IMR-90 (cell line): ENCODE measurements at regions not wholly inside any gene's neighbourhood (a gene's known extent, or its start where the extent isn't known, plus 50 kb on each side); places are given as distances from the start of the nearest gene placed in this dataset.
A peak's percentile ranks its signal among the peaks of the same experiment; 100 is the strongest.

Source experiments
- ATAC-seq: fragments of 200-7000 bp; cut with Tn5 transposase; 2 replicates; pipeline ENCODE4 v1.9.1; 2020; ENCODE audit warnings: low read depth, mild to moderate bottlenecking, moderate library complexity
- BruUV-seq: library from RNA; stranded (reverse); fragments of 400-500 nt; replicated peaks from 2 replicates; lab custom pipeline; 2021; lab: Mats Ljungman, UMichigan
- CTCF ChIA-PET: fragments of 300-600 bp; formaldehyde crosslinking; extraction: SDS; loops from one replicate; lab custom pipeline; 2021; ENCODE audit warnings: antibody characterized with exemption; lab: Yijun Ruan, JAX
- POLR2A ChIA-PET: fragments of 300-600 bp; sonication (Branson Sonifier 250); formaldehyde crosslinking; loops from one replicate; lab custom pipeline; 2022; ENCODE audit warnings: antibody characterized with exemption; ENCODE audit not compliant: unreplicated experiment; lab: Charles Lee
- DNase-seq: peaks from one replicate; pipeline ENCODE4 v3.0.0; 2013
- H2AFZ ChIP-seq: replicated peaks from 2 replicates; pipeline ENCODE3; 2013; ENCODE audit warnings: low read length, mild to moderate bottlenecking; ENCODE audit not compliant: poor library complexity
- H2AK5ac ChIP-seq: 2 replicates; pipeline ENCODE4 v1.6.1; 2013; ENCODE audit warnings: low read depth, low read length, inconsistent platforms
- H2AK9ac ChIP-seq: replicated peaks from 2 replicates; pipeline ENCODE3; 2013; ENCODE audit warnings: mild to moderate bottlenecking, low read depth, low read length, moderate library complexity; ENCODE audit not compliant: poor library complexity
- H2BK120ac ChIP-seq: 2 replicates; pipeline ENCODE4 v1.6.1; 2013; ENCODE audit warnings: low read depth, low read length, inconsistent platforms
- H2BK15ac ChIP-seq: 3 replicates; pipeline ENCODE4 v1.6.1; 2013; ENCODE audit warnings: low read depth, low read length, inconsistent platforms
- H2BK20ac ChIP-seq: 2 replicates; pipeline ENCODE4 v1.6.1; 2013; ENCODE audit warnings: low read depth, mild to moderate bottlenecking, inconsistent platforms, low read length, moderate library complexity
- H2BK5ac ChIP-seq: 2 replicates; pipeline ENCODE4 v1.6.1; 2013; ENCODE audit warnings: mild to moderate bottlenecking, low read depth, low read length, inconsistent platforms; ENCODE audit not compliant: poor library complexity, severe bottlenecking
- H3K14ac ChIP-seq: replicated peaks from 2 replicates; pipeline ENCODE4 v1.6.1; 2013; ENCODE audit warnings: low read depth, low read length, inconsistent platforms
- H3K18ac ChIP-seq: 2 replicates; pipeline ENCODE4 v1.6.1; 2013; ENCODE audit warnings: low read depth, low read length, control low read depth
- H3K23ac ChIP-seq: 2 replicates; pipeline ENCODE4 v1.6.1; 2013; ENCODE audit warnings: low read depth, low read length, inconsistent platforms
- H3K27ac ChIP-seq: 2 replicates; pipeline ENCODE4 v1.5.1; 2013; ENCODE audit warnings: mild to moderate bottlenecking, control low read depth, low read length; ENCODE audit not compliant: insufficient read depth
- H3K27me3 ChIP-seq: 2 replicates; pipeline ENCODE4 v1.6.1; 2013; ENCODE audit warnings: low read length; ENCODE audit not compliant: control insufficient read depth, insufficient read depth
- H3K36me3 ChIP-seq: 2 replicates; pipeline ENCODE4 v1.6.1; 2013; ENCODE audit warnings: low read length, mixed read lengths; ENCODE audit not compliant: control insufficient read depth, insufficient read depth
- H3K4ac ChIP-seq: 2 replicates; pipeline ENCODE4 v1.6.1; 2013; ENCODE audit warnings: low read depth, low read length, inconsistent platforms
- H3K4me1 ChIP-seq: 2 replicates; pipeline ENCODE4 v1.6.1; 2013; ENCODE audit warnings: low read length, mixed read lengths; ENCODE audit not compliant: control insufficient read depth, insufficient read depth
- H3K4me2 ChIP-seq: 2 replicates; pipeline ENCODE4 v1.6.1; 2013; ENCODE audit warnings: low read depth, mild to moderate bottlenecking, control low read depth, low read length, moderate library complexity
- H3K4me3 ChIP-seq: 2 replicates; pipeline ENCODE4 v1.5.1; 2013; ENCODE audit warnings: low read depth, mild to moderate bottlenecking, control low read depth, low read length, moderate library complexity; ENCODE audit not compliant: insufficient read depth
- H3K56ac ChIP-seq: 2 replicates; pipeline ENCODE4 v1.6.1; 2013; ENCODE audit warnings: low read length, inconsistent platforms; ENCODE audit not compliant: insufficient read depth; ENCODE audit errors: extremely low read depth
- H3K79me1 ChIP-seq, 2 experiments: 2 replicates each; pipeline ENCODE4 v1.6.1; 2013; ENCODE audit warnings: low read length in 2 of 2, inconsistent platforms in 1 of 2, low read depth in 1 of 2
- H3K9ac ChIP-seq: 2 replicates; pipeline ENCODE4 v1.6.1; 2013; ENCODE audit warnings: low read depth, low read length, control low read depth
- H3K9me1 ChIP-seq: 2 replicates; pipeline ENCODE4 v1.6.1; 2013; ENCODE audit warnings: low read length, inconsistent platforms; ENCODE audit not compliant: insufficient read depth
- H3K9me3 ChIP-seq: 2 replicates; pipeline ENCODE4 v1.6.1; 2013; ENCODE audit warnings: low read length; ENCODE audit not compliant: control insufficient read depth, insufficient read depth
- H4K20me1 ChIP-seq: 2 replicates; pipeline ENCODE4 v1.6.1; 2013; ENCODE audit warnings: low read length, inconsistent platforms; ENCODE audit not compliant: insufficient read depth
- H4K5ac ChIP-seq: 2 replicates; pipeline ENCODE4 v1.6.1; 2013; ENCODE audit warnings: mild to moderate bottlenecking, low read depth, low read length, control low read depth
- H4K8ac ChIP-seq, 2 experiments: 2 replicates each; pipeline ENCODE4 v1.6.1; 2013; ENCODE audit warnings: low read depth in 2 of 2, low read length in 2 of 2, control low read depth in 1 of 2, inconsistent platforms in 1 of 2
- H4K91ac ChIP-seq: 2 replicates; pipeline ENCODE4 v1.6.1; 2013; ENCODE audit warnings: low read depth, low read length, inconsistent platforms; ENCODE audit not compliant: insufficient read depth
- CEBPB ChIP-seq: IDR thresholded peaks from 2 replicates; pipeline ENCODE4 v1.6.1; 2012; ENCODE audit warnings: low read depth, low read length, improper control_type of control experiment
- CHD1 ChIP-seq: IDR thresholded peaks from 2 replicates; pipeline ENCODE4 v1.6.1; 2012; ENCODE audit warnings: low read depth, low read length, improper control_type of control experiment
- ELK1 ChIP-seq: fragments of 150-350 bp; IDR thresholded peaks from 2 replicates; pipeline ENCODE4 v1.6.1; 2016; ENCODE audit warnings: low read depth, mild to moderate bottlenecking, low read length, moderate library complexity, borderline replicate concordance
- FOS ChIP-seq: fragments of 150-350 bp; IDR thresholded peaks from 2 replicates; pipeline ENCODE4 v1.6.1; 2016; ENCODE audit warnings: low read depth, low read length
- MAZ ChIP-seq: IDR thresholded peaks from 2 replicates; pipeline ENCODE4 v1.6.1; 2012; ENCODE audit warnings: low read depth, mild to moderate bottlenecking, low read length, improper control_type of control experiment, moderate library complexity, borderline replicate concordance
- MXI1 ChIP-seq: IDR thresholded peaks from 2 replicates; pipeline ENCODE4 v1.6.1; 2012; ENCODE audit warnings: low read depth, mild to moderate bottlenecking, low read length, moderate library complexity, borderline replicate concordance
- NFE2L2 ChIP-seq: fragments of 150-350 bp; IDR thresholded peaks from 2 replicates; pipeline ENCODE4 v1.6.1; 2016; ENCODE audit warnings: low read depth, mild to moderate bottlenecking, low read length
- POLR2A ChIP-seq: IDR thresholded peaks from 2 replicates; pipeline ENCODE4 v1.6.1; 2012; ENCODE audit warnings: mild to moderate bottlenecking, low read depth, low read length
- RAD21 ChIP-seq: IDR thresholded peaks from 2 replicates; pipeline ENCODE4 v1.6.1; 2012; ENCODE audit warnings: low read length, improper control_type of control experiment
- RCOR1 ChIP-seq: IDR thresholded peaks from 2 replicates; pipeline ENCODE4 v1.6.1; 2012; ENCODE audit warnings: mild to moderate bottlenecking, low read length, improper control_type of control experiment; ENCODE audit not compliant: insufficient replicate concordance
- RFX5 ChIP-seq: IDR thresholded peaks from 2 replicates; pipeline ENCODE4 v1.8.0; 2012; ENCODE audit warnings: low read depth, mild to moderate bottlenecking, low read length, moderate library complexity
- SMC3 ChIP-seq: fragments of 150-350 bp; IDR thresholded peaks from 2 replicates; pipeline ENCODE4 v1.6.1; 2016; ENCODE audit warnings: low read depth, mild to moderate bottlenecking, antibody characterized with exemption, low read length, moderate library complexity
- USF2 ChIP-seq: fragments of 150-350 bp; IDR thresholded peaks from 2 replicates; pipeline ENCODE4 v1.6.1; 2017; ENCODE audit warnings: mild to moderate bottlenecking, antibody characterized with exemption, low read length, low read depth
- WGBS, 2 experiments: methylation state at CpG; one replicate each; pipeline versions ENCODE4 v1.1.5 to v1.1.7; 2013; ENCODE audit warnings: missing lambda C conversion rate in 2 of 2; ENCODE audit not compliant: insufficient read length in 1 of 2; ENCODE audit errors: extremely low coverage in 2 of 2; 5-methylcytosine and 5-hydroxymethylcytosine counted together
- dilution Hi-C: fragments of 300-500 bp; cut with HindIII; formaldehyde crosslinking; loops from one replicate; pipeline ENCODE4 v1.14.3; 2018; ENCODE audit warnings: low sequenced_read_pairs; ENCODE audit not compliant: unreplicated experiment
- in situ Hi-C: fragments of 300-500 bp; cut with MboI; formaldehyde crosslinking; loops from 3 replicates; pipeline ENCODE4 v1.14.3; 2019; ENCODE audit warnings: low sequenced_read_pairs, inconsistent platforms, mixed read lengths
- intact Hi-C: fragments of 100-400 bp; cut with micrococcal nuclease; formaldehyde crosslinking; loops from 2 replicates; pipeline ENCODE4 v1.10.0; 2022

- Histone ChIP-seq H3K4ac (no peak overlapping the region), H3K23ac (no peak overlapping the region), H3K14ac (no peak overlapping the region), H2AFZ (peak overlapping the region; percentile 53), H2BK5ac (no peak overlapping the region), H2AK5ac (no peak overlapping the region), H4K8ac (no peak overlapping the region), H3K18ac (no peak overlapping the region), H3K4me2 (no peak overlapping the region), H4K5ac (no peak overlapping the region), H2BK120ac (no peak overlapping the region), H3K9ac (no peak overlapping the region), H3K36me3 (no peaks in the 10 kb centered on the region), H3K9me3 (no peaks in the 10 kb centered on the region), H3K27ac (no peak overlapping the region), H2BK15ac (no peak overlapping the region), H2AK9ac (no peak overlapping the region), H3K4me3 (no peak overlapping the region), H3K79me1 (no peaks in the 10 kb centered on the region), H4K91ac (no peak overlapping the region), H3K56ac (no peak overlapping the region), H4K20me1 (no peaks in the 10 kb centered on the region), H3K4me1 (no peaks in the 10 kb centered on the region), H3K27me3 (peaks cover 14% of the 10 kb centered on the region), H3K9me1 (no peaks in the 10 kb centered on the region; the same call in 1 of the 2 replicates), H2BK20ac (no peak overlapping the region)
- ChIA-PET POLR2A (no interaction called here), CTCF (no interaction called here)
- ATAC-seq (no peak), DNase-seq (no peak)
- BruUV-seq: no TSS peak
- in situ Hi-C loops: no loop called here
- intact Hi-C loops: no loop called here
- dilution Hi-C loops: no loop called here
- TF ChIP-seq SMC3: no peak
- no peak for TF ChIP-seq MAZ
- no peak for TF ChIP-seq MXI1
- no peak for TF ChIP-seq USF2
- no peak for TF ChIP-seq POLR2A
- TF ChIP-seq RAD21: no peak
- no peak for TF ChIP-seq CHD1
- no peak for TF ChIP-seq NFE2L2
- TF ChIP-seq CEBPB: no peak
- no peak for TF ChIP-seq RCOR1
- TF ChIP-seq ELK1: no peak
- no peak for TF ChIP-seq FOS
- no peak for TF ChIP-seq RFX5
- WGBS, 2 experiments: 88% methylated on average over 1 of the region's 4 CpGs; no CpG with 5 or more reads in 1 of the 2 experiments
Measured at GRCh38 chr6:100138346-100139022, 144.5 kb upstream of the MCHR2 start.
